HG03139 (cell line): ENCODE measurements at regions not wholly inside any gene's neighbourhood (a gene's known extent, or its start where the extent isn't known, plus 50 kb on each side); places are given as distances from the start of the nearest gene placed in this dataset.

Source experiments
- ATAC-seq: cut with Tn5 transposase; IDR thresholded peaks from one replicate; pipeline ENCODE4 v1.9.1; 2021; ENCODE audit not compliant: unreplicated experiment

DNA sequence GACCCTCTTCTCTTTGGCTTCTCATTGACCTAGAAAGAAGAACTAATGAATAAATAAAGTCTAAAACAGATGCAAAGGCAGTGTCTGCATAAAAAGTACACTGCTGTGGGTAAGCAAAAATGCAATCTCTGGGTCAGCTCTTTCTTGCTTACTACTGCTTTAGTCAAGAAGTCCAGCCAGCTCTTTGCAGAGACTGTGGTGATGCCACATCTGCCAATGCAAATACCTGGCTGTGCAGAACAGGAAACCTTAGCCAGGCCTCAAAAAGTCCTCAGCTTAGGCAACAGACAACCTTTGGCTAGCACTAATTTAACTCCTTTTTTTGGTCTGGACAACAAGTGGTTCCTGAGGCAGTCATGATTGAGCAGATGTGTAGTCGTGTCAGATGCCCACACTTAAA, 73.6 kb upstream of the RND3 start:
- no peak for ATAC-seq

DNA sequence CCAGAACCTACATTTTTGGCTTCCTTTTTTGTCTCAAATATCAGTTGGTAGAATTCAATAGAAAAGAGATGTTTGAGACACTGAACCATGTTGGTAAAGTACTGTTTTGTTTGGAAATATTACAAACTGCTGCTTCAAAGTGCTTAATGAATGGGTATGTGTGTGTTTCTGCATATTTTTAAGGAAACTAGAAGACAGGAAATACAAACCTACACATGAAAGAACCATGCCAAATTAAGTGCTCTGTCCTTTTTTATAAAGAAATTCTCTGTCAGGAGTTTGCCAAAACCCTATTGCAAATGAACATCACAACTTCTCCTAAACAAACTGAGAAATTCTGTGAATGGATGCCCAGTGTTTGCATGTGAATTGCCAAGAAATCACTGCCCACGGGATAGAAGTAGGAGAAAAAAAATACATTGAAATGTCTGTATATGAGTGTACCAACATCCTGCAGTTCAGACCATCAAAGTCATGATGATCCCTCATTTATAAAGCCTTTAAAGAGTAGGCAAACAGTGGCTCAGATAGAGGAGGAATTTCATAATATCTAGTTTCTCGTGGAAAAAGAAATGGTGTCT, 69.6 kb upstream of the RND3 start:
- ATAC-seq, result no peak

DNA sequence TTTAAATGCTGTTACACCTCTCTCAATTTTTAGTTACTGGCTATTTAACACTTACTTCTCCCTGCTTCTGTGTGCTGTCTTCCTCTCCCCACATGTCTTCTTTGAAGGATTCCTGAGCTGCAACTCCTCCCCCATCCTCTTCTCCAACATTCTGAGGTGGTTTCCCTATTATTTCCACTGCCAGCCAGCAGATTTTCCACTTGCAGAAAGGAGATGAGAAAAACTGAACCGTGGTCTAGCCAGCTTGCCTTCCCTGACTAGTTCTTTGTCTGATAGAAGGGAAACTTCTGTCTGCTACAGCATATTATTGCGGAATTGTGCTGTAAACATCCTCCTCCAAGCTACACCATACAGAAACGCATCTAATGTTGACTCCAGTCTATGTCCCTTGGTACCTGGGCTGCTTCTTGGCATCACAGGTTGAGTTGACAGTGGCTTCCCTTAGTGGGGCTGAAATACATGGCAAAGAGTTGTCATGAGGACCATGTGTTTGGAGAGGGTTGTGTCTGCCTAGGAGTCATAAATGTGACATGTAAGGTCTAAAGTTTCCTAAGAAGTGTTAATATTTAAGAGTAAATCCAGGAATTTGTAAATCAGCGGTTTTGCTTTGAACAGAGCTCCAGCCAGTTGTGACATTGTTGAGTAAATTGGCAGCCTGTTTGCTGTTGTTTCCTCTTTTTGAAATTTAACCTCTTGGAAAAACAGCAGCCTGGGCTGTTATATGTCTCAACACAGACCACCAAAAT, 68.3 kb upstream of the RND3 start:
- ATAC-seq, result no peak

DNA sequence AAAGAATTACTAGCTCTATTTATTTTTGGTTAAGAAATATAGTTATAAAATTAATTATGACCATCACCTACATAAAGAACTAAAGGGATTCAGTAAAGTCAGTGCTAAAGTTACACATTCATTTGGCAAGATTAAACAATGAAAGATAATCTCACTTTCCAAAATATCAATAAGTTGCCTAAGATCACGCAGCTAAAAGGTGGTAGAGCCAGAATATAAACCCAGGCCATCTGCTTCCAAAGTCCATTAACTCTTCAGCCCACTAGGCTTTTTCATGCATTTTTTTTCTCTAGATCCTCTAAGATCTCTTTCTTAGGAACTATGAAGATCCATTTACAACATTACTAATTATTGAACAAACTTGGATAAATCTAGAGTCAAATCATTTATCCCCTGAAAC, 66.6 kb upstream of the RND3 start:
- no peak for ATAC-seq

DNA sequence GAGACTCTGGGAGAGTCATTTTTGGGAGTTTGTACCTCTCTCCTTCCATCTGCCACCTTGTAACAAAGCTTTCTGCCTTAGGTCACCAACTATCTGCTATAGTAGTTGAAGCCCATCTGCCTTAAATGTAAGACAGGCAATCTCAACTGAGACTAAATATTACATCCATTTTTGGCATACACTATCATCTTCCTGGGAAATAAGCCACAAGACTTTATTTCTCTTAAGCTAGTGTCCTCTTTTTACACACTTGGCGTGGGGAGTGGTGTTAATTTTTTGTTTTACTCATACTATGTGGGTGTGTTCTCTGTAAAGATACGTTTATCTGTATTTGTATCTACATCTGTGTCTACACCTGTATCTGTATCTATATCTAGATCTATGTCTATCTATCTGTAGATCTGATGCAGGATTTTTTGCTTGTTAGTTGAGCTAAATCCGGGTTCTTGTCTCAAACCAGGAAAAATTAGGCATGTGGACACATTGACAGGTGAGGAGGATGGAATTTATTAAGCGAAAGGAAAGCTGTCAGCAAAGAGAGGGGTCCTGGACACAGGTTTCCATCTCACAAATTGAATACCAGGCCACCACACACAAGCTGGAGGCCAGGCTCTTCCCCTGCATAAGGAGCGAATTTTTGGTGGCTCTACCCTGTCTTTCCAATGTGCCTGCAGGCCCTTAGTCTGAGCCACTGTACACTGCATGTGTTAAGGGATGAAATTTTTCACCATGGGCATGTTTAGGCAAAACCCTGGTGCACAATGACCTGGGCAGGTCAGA, 64.8 kb upstream of the RND3 start:
- ATAC-seq, result no peak

DNA sequence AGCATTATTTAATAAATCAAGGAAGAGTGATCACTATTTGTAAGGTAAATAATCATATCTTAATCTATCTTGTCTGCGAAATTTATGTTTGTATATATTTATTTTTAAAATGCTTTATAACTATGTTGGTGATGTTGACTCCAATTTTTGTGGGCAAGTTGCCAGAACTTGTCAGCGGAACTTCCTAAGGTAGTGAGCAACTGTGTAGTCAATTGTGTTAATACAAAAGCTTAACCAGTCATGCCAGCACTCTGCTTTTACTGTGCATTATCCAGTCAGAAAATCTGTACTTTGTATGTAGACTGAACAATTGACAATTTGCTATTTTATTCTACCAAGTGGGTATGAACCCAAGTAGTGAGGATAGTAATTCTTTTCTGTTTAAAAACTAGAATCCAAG, 61.9 kb upstream of the RND3 start:
- no peak for ATAC-seq

DNA sequence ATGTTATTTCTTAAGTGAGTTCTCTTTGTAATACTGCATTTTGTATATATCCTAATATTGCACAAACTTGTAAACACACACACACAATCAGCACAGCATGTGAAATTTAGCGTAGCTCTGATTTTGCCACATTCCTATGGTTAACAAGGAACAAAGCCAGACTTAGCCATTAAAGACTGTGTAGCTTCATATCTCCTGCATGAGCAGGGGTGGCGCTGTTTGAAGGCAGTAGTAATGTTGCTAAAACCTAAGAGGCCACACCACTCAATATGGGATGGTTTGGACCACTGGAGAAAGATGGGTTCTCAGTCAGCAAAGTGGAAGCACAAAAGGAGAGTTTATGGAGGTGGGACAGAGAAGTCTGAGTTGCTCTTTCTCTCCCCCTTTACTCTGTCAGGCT, 61.1 kb upstream of the RND3 start:
- no peak for ATAC-seq

DNA sequence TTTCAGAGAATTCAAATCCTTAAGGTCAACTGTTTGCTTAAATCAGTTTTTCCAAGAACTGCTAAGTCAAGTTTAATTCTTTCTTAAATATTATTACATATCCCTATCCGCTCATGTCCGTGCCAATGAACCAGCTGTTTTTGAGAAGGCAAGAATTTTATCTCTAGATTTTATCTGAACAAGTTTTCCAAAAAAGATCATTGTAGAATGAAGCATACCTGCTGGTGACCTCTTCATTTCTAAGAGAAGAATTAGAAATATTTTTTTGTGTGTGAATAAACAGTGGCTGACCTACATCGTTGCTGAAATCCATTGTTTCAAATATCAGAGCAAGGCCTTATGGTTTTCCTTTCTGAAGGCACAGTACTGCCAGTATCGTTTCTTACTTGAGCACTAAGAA, 58.4 kb upstream of the RND3 start:
- ATAC-seq, result no peak

DNA sequence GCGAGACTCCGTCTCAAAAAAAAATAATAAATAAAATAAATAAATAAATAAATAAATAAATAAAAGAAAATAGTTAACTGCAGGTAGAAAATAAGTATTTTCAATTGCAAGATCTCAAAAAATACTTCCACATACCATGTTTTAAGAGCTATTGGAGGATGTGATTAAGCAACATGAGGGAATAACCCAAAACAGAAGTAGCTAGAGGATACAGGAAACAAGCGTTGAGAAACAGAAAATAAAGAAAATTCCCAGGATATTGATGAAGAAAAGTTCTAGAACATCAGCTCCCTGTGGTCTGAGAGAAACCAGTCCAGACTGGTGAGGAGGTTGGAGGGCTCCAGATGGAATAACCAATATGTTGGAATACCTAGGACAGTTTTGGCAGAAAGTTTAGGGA, 57.3 kb upstream of the RND3 start:
- no peak for ATAC-seq

DNA sequence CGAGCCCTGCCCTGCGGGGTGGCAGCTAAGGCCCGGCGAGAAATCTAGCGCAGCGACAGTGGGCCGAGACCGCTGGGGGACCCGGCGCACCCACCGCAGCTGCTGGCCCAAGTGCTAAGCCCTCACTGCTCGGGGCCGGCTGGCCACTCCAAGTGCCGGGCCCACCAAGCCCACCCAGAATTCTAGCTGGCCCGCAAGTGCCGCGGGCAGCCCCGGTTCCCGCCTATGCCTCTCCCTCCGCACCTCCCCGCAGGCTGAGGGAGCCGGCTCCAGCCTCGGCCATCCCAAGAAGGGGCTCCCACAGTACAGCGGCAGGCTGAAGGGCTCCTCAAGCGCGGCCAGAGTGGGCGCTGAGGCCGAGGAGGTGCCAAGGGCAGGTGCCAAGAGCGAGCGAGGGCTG, 55.2 kb upstream of the RND3 start:
- ATAC-seq, result no peak

DNA sequence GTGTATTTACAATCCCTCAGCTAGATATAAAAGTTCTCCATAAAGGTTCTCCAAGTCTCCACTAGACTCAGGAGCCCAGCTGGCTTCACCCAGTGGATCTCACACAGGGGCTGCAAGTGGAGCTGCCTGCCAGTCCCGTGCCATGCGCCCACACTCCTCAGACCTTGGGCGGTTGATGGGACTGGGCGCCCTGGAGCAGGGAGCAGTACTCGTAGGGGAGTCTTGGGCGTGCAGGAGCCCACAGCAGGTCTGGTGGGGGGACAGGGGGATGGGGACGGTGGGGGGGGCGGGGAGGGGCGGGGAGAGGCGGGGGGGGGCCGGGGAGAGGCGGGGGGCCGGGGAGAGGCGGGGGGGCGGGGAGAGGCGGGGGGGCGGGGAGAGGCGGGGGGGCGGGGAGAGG, 54.7 kb upstream of the RND3 start:
- ATAC-seq, result no peak

DNA sequence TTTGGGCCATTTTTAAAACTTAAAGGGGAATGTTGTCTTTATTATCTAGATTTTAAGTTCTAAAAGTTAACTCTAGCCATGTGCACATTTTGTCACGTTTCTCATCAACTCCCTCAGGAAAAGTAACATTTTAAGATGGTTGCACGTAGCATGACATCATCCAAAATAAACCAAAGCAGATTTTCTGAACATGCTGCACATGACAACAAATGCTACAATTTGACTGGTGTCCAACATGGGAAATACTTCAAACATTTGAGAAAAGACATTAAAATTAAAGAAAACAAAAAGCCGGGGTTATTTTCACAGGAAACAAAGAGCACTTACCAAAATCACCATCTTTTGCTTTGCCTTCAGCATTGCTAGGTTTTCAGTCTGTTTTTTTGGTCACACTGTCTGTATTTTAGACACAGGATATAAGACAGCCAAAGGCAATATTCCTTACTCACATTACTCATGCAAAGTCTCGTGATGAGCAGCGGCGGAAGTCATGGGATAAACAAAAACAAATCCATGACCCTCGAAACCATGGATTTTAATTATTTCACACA, 51.3 kb upstream of the RND3 start:
- ATAC-seq, result no peak
